ENCODE measurements at regions not wholly inside any gene's neighbourhood (a gene's known extent, or its start where the extent isn't known, plus 50 kb on each side); places are given as distances from the start of the nearest gene placed in this dataset.

DNA sequence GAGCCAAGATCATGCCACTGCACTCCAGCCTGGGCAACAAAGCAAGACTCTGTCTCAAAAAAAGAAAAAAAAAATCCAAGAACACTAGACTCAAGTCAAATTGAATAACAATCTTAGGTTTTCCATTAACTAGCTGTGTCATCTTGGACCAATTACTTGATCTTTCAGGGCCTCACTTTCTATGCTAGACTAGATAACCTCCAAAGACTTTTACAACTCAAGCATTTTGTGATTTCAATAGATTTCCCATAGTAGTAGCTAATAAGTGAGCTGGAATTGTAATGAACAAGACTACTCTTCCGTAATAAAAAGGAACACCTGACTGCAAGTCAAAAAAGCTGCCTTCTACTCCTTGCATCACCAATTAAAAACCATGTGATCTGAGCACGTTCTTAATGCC is 127.0 kb upstream of the SSTR1 start:
- TF ChIP-seq, protein P1, sequence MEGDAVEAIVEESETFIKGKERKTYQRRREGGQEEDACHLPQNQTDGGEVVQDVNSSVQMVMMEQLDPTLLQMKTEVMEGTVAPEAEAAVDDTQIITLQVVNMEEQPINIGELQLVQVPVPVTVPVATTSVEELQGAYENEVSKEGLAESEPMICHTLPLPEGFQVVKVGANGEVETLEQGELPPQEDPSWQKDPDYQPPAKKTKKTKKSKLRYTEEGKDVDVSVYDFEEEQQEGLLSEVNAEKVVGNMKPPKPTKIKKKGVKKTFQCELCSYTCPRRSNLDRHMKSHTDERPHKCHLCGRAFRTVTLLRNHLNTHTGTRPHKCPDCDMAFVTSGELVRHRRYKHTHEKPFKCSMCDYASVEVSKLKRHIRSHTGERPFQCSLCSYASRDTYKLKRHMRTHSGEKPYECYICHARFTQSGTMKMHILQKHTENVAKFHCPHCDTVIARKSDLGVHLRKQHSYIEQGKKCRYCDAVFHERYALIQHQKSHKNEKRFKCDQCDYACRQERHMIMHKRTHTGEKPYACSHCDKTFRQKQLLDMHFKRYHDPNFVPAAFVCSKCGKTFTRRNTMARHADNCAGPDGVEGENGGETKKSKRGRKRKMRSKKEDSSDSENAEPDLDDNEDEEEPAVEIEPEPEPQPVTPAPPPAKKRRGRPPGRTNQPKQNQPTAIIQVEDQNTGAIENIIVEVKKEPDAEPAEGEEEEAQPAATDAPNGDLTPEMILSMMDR (IDR thresholded peaks at IDR 0.05) = no peak

DNA sequence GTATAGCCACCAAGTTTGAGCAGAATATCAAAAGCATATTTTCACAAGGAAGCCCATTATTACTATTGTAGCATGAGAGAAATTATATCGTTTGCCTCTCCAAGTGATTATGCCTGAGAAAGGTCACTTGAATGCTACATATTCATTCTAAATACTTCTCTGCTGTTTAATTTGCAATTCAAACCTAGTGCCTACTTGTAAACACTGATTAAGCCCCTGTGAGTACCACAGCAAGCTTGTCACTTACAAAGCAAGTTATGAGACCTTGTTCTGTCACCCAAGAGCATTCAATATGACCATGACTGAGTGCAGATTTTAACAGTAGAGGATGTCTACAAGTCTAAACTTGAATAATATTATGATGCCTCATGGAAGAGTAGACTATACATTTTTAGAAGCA is 124.7 kb upstream of the SSTR1 start:
- TF ChIP-seq, protein P1 (IDR thresholded peaks at IDR 0.05) = no peak

- TF ChIP-seq, protein P1 (IDR thresholded peaks at IDR 0.05) = no peak
Observed at GRCh38 chr14:38089123-38089522, 118.6 kb upstream of the SSTR1 start.

- TF ChIP-seq, protein P1 (IDR thresholded peaks at IDR 0.05) = no peak
Observed at GRCh38 chr14:38090506-38090905, 117.2 kb upstream of the SSTR1 start.

GRCh38 chr14:38098074-38098836 is 109.4 kb upstream of the SSTR1 start:
- TF ChIP-seq, protein P1 (IDR thresholded peaks at IDR 0.05) = no peak

DNA sequence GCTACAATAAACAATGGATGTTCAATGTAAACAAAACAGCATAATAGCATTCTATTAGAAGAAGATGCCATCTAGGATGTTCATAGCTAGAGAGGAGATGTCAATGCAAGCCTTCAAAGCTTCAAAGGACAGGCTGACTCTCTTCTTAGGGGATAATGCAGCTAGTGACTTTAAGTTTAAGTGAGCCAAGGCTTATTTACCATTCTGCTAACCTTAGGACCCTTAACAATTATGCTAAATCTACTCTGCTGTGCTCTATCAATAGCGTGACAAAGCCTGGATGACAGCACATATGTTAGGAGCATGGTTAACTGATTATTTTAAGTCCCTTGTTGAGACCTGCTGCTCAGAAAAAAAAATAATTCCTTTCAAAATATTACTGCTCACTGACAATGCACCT is 106.0 kb upstream of the SSTR1 start:
- TF ChIP-seq, protein P1 (IDR thresholded peaks at IDR 0.05) = no peak

GRCh38 chr14:38103542-38104225 is 104.0 kb upstream of the SSTR1 start:
- TF ChIP-seq, protein P1 (IDR thresholded peaks at IDR 0.05) = no peak

All from LNCAP (cell line).